IMR-90 (cell line): ENCODE measurements at regions not wholly inside any gene's neighbourhood (a gene's known extent, or its start where the extent isn't known, plus 50 kb on each side); places are given as distances from the start of the nearest gene placed in this dataset.

Experiments used
- CEBPB ChIP-seq: IDR thresholded peaks from 2 replicates; pipeline ENCODE4 v1.6.1; 2012; ENCODE audit warnings: low read depth, low read length, improper control_type of control experiment
- CHD1 ChIP-seq: IDR thresholded peaks from 2 replicates; pipeline ENCODE4 v1.6.1; 2012; ENCODE audit warnings: low read depth, low read length, improper control_type of control experiment
- FOS ChIP-seq: fragments of 150-350 bp; IDR thresholded peaks from 2 replicates; pipeline ENCODE4 v1.6.1; 2016; ENCODE audit warnings: low read depth, low read length
- MXI1 ChIP-seq: IDR thresholded peaks from 2 replicates; pipeline ENCODE4 v1.6.1; 2012; ENCODE audit warnings: low read depth, mild to moderate bottlenecking, low read length, moderate library complexity, borderline replicate concordance
- POLR2A ChIP-seq: IDR thresholded peaks from 2 replicates; pipeline ENCODE4 v1.6.1; 2012; ENCODE audit warnings: mild to moderate bottlenecking, low read depth, low read length
- RAD21 ChIP-seq: IDR thresholded peaks from 2 replicates; pipeline ENCODE4 v1.6.1; 2012; ENCODE audit warnings: low read length, improper control_type of control experiment
- RCOR1 ChIP-seq: IDR thresholded peaks from 2 replicates; pipeline ENCODE4 v1.6.1; 2012; ENCODE audit warnings: mild to moderate bottlenecking, low read length, improper control_type of control experiment; ENCODE audit not compliant: insufficient replicate concordance
- SMC3 ChIP-seq: fragments of 150-350 bp; IDR thresholded peaks from 2 replicates; pipeline ENCODE4 v1.6.1; 2016; ENCODE audit warnings: low read depth, mild to moderate bottlenecking, antibody characterized with exemption, low read length, moderate library complexity
- USF2 ChIP-seq: fragments of 150-350 bp; IDR thresholded peaks from 2 replicates; pipeline ENCODE4 v1.6.1; 2017; ENCODE audit warnings: mild to moderate bottlenecking, antibody characterized with exemption, low read length, low read depth
- TF ChIP-seq, protein P1 (sequence below): conservative IDR thresholded peaks from 2 replicates; pipeline ENCODE4 v1.5.1; 2012; ENCODE audit warnings: mild to moderate bottlenecking, low read depth, low read length, improper control_type of control experiment

DNA sequence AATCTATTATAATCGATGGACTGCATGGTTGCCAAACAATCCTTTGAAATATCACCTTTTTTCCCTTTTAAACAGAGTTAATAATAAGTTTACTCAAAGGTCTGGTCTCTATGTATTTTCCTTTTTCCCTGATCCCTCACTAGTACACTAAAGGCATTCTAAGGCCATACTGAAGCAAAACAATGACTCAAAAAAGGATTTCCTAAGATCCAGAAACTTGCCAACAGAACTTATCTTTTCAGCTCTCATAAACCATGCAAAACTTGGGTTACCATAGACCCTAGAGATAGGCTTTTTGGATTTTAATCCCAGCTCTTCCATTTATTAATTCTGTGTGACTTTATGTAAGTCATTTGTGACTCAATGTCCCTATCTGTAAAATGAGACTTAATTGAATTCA, 77.1 kb downstream of the IFI44 start:
- no peak for TF ChIP-seq POLR2A
- no peak for TF ChIP-seq USF2
- TF ChIP-seq, protein P1, sequence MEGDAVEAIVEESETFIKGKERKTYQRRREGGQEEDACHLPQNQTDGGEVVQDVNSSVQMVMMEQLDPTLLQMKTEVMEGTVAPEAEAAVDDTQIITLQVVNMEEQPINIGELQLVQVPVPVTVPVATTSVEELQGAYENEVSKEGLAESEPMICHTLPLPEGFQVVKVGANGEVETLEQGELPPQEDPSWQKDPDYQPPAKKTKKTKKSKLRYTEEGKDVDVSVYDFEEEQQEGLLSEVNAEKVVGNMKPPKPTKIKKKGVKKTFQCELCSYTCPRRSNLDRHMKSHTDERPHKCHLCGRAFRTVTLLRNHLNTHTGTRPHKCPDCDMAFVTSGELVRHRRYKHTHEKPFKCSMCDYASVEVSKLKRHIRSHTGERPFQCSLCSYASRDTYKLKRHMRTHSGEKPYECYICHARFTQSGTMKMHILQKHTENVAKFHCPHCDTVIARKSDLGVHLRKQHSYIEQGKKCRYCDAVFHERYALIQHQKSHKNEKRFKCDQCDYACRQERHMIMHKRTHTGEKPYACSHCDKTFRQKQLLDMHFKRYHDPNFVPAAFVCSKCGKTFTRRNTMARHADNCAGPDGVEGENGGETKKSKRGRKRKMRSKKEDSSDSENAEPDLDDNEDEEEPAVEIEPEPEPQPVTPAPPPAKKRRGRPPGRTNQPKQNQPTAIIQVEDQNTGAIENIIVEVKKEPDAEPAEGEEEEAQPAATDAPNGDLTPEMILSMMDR = no peak
- no peak for TF ChIP-seq CEBPB
- TF ChIP-seq RAD21 = no peak
- TF ChIP-seq FOS = no peak
- TF ChIP-seq MXI1 = no peak
- no peak for TF ChIP-seq CHD1
- TF ChIP-seq RCOR1 = no peak
- TF ChIP-seq SMC3 = no peak
